ENCODE measurements at regions not wholly inside any gene's neighbourhood (a gene's known extent, or its start where the extent isn't known, plus 50 kb on each side); places are given as distances from the start of the nearest gene placed in this dataset.
A peak's percentile ranks its signal among the peaks of the same experiment; 100 is the strongest.

GRCh38 chr6:82741325-82741995 is 324.2 kb downstream of the UBE3D start:
- intact Hi-C loops (cut with DNase I), result no loop called here
- 82% methylated on average over 1 of the region's 1 CpG for WGBS

GRCh38 chr6:82741996-82742385 is 323.6 kb downstream of the UBE3D start:
- no peak for ATAC-seq
- 71% methylated on average over 3 of the region's 3 CpGs for WGBS
- Histone ChIP-seq H3K9me3 (ENCODE audit: control insufficient read depth, low read length) (no peaks in the 10 kb centered on the region), H3K4me1 (ENCODE audit: control insufficient read depth, insufficient read depth, low read length) (no peaks in the 10 kb centered on the region), H3K27me3 (ENCODE audit: control insufficient read depth, insufficient read depth) (no peaks in the 10 kb centered on the region), H3K27ac (ENCODE audit: low read length) (no peak overlapping the region), H3K4me3 (ENCODE audit: low read length) (no peak overlapping the region)
- no peak for DNase-seq
- intact Hi-C loops (cut with DNase I), result no loop called here

More at GRCh38 chr6:82741325-82741995, 324.2 kb downstream of the UBE3D start:
- DNase-seq (no peak), ATAC-seq (no peak)
- Histone ChIP-seq H3K4me1 (ENCODE audit: control insufficient read depth, insufficient read depth, low read length) (no peaks in the 10 kb centered on the region), H3K9me3 (ENCODE audit: control insufficient read depth, low read length) (no peaks in the 10 kb centered on the region), H3K27me3 (ENCODE audit: control insufficient read depth, insufficient read depth) (no peaks in the 10 kb centered on the region), H3K4me3 (ENCODE audit: low read length) (no peak overlapping the region), H3K27ac (ENCODE audit: low read length) (no peak overlapping the region)

- no peaks in the 10 kb centered on the region for H3K27me3 ChIP-seq (ENCODE audit: control insufficient read depth, insufficient read depth)
- no peak for DNase-seq
- intact Hi-C loops (cut with DNase I), result no loop called here
- no peak overlapping the region for H3K4me3 ChIP-seq (ENCODE audit: low read length)
- no peaks in the 10 kb centered on the region for H3K9me3 ChIP-seq (ENCODE audit: control insufficient read depth, low read length)
- no peak for ATAC-seq
- WGBS, result 89% methylated on average over 1 of the region's 1 CpG
- H3K27ac ChIP-seq (ENCODE audit: low read length), result no peak overlapping the region
- H3K4me1 ChIP-seq (ENCODE audit: control insufficient read depth, insufficient read depth, low read length), result no peaks in the 10 kb centered on the region
Observed at GRCh38 chr6:82744286-82745015, 321.2 kb downstream of the UBE3D start.

- H3K4me1 ChIP-seq (ENCODE audit: control insufficient read depth, insufficient read depth, low read length), result no peaks in the 10 kb centered on the region
- intact Hi-C loops (cut with DNase I), result no loop called here
- ATAC-seq (no peak), DNase-seq (no peak)
- no peak overlapping the region for H3K4me3 ChIP-seq (ENCODE audit: low read length)
- H3K27me3 ChIP-seq (ENCODE audit: control insufficient read depth, insufficient read depth), result no peaks in the 10 kb centered on the region
- H3K27ac ChIP-seq (ENCODE audit: low read length), result no peak overlapping the region
- no peaks in the 10 kb centered on the region for H3K9me3 ChIP-seq (ENCODE audit: control insufficient read depth, low read length)
- 48% methylated on average over 4 of the region's 4 CpGs for WGBS
Observed at GRCh38 chr6:82750556-82750955, 315.1 kb downstream of the UBE3D start.

GRCh38 chr6:82751718-82752117 is 313.9 kb downstream of the UBE3D start:
- Histone ChIP-seq H3K9me3 (ENCODE audit: control insufficient read depth, low read length) (no peaks in the 10 kb centered on the region), H3K27me3 (ENCODE audit: control insufficient read depth, insufficient read depth) (no peaks in the 10 kb centered on the region), H3K4me3 (ENCODE audit: low read length) (no peak overlapping the region), H3K4me1 (ENCODE audit: control insufficient read depth, insufficient read depth, low read length) (no peaks in the 10 kb centered on the region), H3K27ac (ENCODE audit: low read length) (no peak overlapping the region)
- intact Hi-C loops (cut with DNase I), result no loop called here
- ATAC-seq, result no peak
- no peak for DNase-seq

- H3K4me1 ChIP-seq (ENCODE audit: control insufficient read depth, insufficient read depth, low read length), result no peaks in the 10 kb centered on the region
- DNase-seq, result no peak
- H3K27ac ChIP-seq (ENCODE audit: low read length), result no peak overlapping the region
- no peak for ATAC-seq
- 65% methylated on average over 2 of the region's 2 CpGs for WGBS
- H3K27me3 ChIP-seq (ENCODE audit: control insufficient read depth, insufficient read depth), result no peaks in the 10 kb centered on the region
- H3K9me3 ChIP-seq (ENCODE audit: control insufficient read depth, low read length), result no peaks in the 10 kb centered on the region
- H3K4me3 ChIP-seq (ENCODE audit: low read length), result no peak overlapping the region
- intact Hi-C loops (cut with DNase I), result no loop called here
Observed at GRCh38 chr6:82761674-82762345, 303.8 kb downstream of the UBE3D start.

- intact Hi-C loops (cut with DNase I), result no loop called here
Observed at GRCh38 chr6:82766476-82766875, 299.2 kb downstream of the UBE3D start.

GRCh38 chr6:82767037-82767436 is 298.6 kb downstream of the UBE3D start:
- intact Hi-C loops (cut with DNase I), result no loop called here
- no peaks in the 10 kb centered on the region for H3K27me3 ChIP-seq (ENCODE audit: control insufficient read depth, insufficient read depth)
- ATAC-seq (no peak), DNase-seq (peak in 1 of 3 donors; percentile 28)
- H3K9me3 ChIP-seq (ENCODE audit: control insufficient read depth, low read length), result no peaks in the 10 kb centered on the region
- no peaks in the 10 kb centered on the region for H3K4me1 ChIP-seq (ENCODE audit: control insufficient read depth, insufficient read depth, low read length)
- WGBS, result 78% methylated on average over 5 of the region's 5 CpGs
- no peak overlapping the region for H3K27ac ChIP-seq (ENCODE audit: low read length)
- H3K4me3 ChIP-seq (ENCODE audit: low read length), result no peak overlapping the region

More at GRCh38 chr6:82766476-82766875, 299.2 kb downstream of the UBE3D start:
- Histone ChIP-seq H3K27ac (ENCODE audit: low read length) (no peak overlapping the region), H3K4me3 (ENCODE audit: low read length) (no peak overlapping the region), H3K9me3 (ENCODE audit: control insufficient read depth, low read length) (no peaks in the 10 kb centered on the region), H3K4me1 (ENCODE audit: control insufficient read depth, insufficient read depth, low read length) (no peaks in the 10 kb centered on the region), H3K27me3 (ENCODE audit: control insufficient read depth, insufficient read depth) (no peaks in the 10 kb centered on the region)
- 89% methylated on average over 1 of the region's 1 CpG for WGBS
- ATAC-seq (no peak), DNase-seq (no peak)

GRCh38 chr6:82767447-82767846 is 298.2 kb downstream of the UBE3D start:
- Histone ChIP-seq H3K27me3 (ENCODE audit: control insufficient read depth, insufficient read depth) (no peaks in the 10 kb centered on the region), H3K4me3 (ENCODE audit: low read length) (no peak overlapping the region), H3K4me1 (ENCODE audit: control insufficient read depth, insufficient read depth, low read length) (no peaks in the 10 kb centered on the region), H3K9me3 (ENCODE audit: control insufficient read depth, low read length) (no peaks in the 10 kb centered on the region), H3K27ac (ENCODE audit: low read length) (no peak overlapping the region)
- DNase-seq, result no peak
- intact Hi-C loops (cut with DNase I), result no loop called here
- no peak for ATAC-seq
- 79% methylated on average over 4 of the region's 4 CpGs for WGBS

- no peak for ATAC-seq
- Histone ChIP-seq H3K27me3 (ENCODE audit: control insufficient read depth, insufficient read depth) (no peaks in the 10 kb centered on the region), H3K9me3 (ENCODE audit: control insufficient read depth, low read length) (no peaks in the 10 kb centered on the region), H3K4me3 (ENCODE audit: low read length) (no peak overlapping the region), H3K4me1 (ENCODE audit: control insufficient read depth, insufficient read depth, low read length) (no peaks in the 10 kb centered on the region), H3K27ac (ENCODE audit: low read length) (no peak overlapping the region)
- WGBS, result 71% methylated on average over 5 of the region's 5 CpGs
- no peak for DNase-seq
- intact Hi-C loops (cut with DNase I), result no loop called here
Observed at GRCh38 chr6:82772851-82773717, 292.6 kb downstream of the UBE3D start.
